Hematopoietic multipotent progenitor cell (in vitro differentiated cells): ENCODE measurements at regions not wholly inside any gene's neighbourhood (a gene's known extent, or its start where the extent isn't known, plus 50 kb on each side); places are given as distances from the start of the nearest gene placed in this dataset.
"Not testable (repeated sequence)": the region's sequence is repeated elsewhere in the genome, so short reads cannot be mapped to it uniquely, and the experiment has no call there.

Source experiments
- DNase-seq, 3 donors: peaks; one replicate each; pipeline ENCODE4 v3.0.0-alpha.2; 2011 to 2015; ENCODE audit warnings: low read depth in 2 of 3, low spot score in 2 of 3

GRCh38 chr15:93770788-93771187 is 460.6 kb upstream of the MCTP2 start:
- no peak for DNase-seq

- DNase-seq, result no peak
Observed at GRCh38 chr15:93762036-93762435, 469.3 kb upstream of the MCTP2 start.

- DNase-seq, result no peak
Observed at GRCh38 chr15:93759629-93760028, 471.7 kb upstream of the MCTP2 start.

DNA sequence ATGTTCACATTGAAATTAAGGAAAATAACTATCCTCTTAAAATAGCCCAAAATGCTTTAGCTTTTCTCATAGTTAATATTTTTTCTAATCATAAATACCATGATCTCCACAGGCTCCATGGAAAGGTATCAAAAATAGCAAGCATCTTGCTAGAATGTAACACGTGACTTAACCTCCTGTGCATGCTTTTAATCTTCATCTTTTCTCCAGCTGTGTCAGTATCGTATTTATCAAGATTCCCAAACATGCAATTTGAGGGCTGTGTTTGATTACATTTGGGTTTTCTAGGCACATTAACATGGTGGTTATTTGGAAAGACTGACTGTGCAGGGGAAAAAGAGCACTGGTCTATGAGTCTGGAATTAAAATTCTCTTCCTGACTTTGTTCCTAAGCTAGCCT is 472.5 kb upstream of the MCTP2 start:
- DNase-seq, result no peak

DNA sequence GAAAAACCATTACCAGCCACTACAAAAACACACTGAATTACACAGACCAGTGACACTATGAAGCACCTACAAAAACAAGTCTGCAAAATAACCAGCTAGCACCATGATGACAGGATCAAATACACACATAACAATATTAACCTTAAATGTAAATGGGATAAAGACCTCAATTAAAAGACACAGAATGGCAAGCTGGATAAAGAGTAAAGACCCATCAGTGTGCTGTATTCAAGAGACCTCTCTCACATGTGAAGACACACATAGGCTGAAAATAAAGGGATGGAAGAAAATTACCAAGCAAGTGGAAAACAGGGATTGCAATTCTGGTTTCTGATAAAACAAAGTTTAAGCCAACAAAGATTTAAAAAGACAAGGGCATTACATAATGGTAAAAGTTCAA is 482.7 kb upstream of the MCTP2 start:
- no peak for DNase-seq

DNA sequence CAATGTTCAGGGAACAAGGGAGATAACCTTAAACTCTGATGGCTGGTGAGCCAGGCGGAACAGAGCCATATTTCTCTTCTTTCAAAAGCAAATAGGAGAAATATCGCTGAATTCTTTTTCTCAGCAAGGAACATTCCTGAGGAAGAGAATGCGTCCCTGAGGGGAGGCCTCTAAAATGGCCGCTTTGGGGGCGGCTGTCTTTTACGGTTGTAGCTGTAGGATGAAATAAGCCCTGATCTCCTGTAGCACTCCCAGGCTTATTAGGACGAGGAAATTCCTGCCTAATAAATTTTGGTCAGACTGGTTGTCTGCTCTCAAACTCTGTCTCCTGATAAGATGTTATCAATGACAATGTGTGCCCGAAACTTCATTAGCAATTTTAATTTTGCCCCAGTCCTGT is 496.4 kb upstream of the MCTP2 start:
- DNase-seq, result not testable (repeated sequence)

DNA sequence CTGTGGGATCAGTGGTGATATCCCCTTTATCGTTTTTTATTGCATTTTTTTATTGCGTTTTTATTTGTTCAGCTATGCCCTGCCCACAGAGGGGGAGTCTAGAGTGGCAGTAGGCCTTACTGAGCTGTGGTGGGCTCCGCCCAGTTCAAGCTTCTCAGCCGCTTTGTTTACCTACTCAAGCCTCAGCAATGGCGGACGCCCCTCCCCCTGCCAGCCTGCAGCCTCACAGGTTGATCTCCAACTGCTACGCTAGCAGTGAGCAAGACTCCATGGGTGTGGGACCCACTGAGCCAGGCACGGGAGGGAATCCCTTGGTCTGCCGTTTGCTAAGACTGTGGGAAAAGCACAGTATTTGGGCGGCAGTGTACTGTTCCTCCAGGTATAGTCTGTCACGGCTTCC is 500.6 kb upstream of the MCTP2 start:
- DNase-seq, result no peak

DNA sequence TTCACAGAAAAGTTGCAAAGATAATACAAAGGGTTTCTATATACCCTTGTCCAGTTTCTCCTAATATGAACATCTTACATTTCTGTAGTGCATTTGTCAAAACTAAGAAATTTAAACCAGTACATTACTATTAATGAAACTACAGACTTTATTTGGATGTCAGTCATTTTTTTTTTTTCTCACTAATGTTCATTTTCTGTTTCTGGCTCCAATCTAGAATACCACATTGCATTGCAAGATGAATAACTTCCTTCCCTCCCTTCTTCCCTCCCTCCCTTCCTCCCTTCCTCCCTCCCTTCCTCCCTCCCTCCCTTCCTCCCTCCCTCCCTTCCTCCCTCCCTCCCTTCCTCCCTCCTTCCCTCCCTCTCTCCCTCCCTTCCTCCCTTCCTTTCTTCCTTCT is 509.2 kb upstream of the MCTP2 start:
- DNase-seq, result no peak

- no peak for DNase-seq
Observed at GRCh38 chr15:93720607-93721006, 510.8 kb upstream of the MCTP2 start.

GRCh38 chr15:93719921-93720351 is 511.4 kb upstream of the MCTP2 start:
- DNase-seq, result no peak

- DNase-seq, result no peak
Observed at GRCh38 chr15:93716615-93717231, 514.6 kb upstream of the MCTP2 start.

GRCh38 chr15:93709708-93710107 is 521.7 kb upstream of the MCTP2 start:
- no peak for DNase-seq

- no peak for DNase-seq
Observed at GRCh38 chr15:93708724-93709445, 522.5 kb upstream of the MCTP2 start.

GRCh38 chr15:93707751-93708150 is 523.6 kb upstream of the MCTP2 start:
- DNase-seq, result no peak

DNA sequence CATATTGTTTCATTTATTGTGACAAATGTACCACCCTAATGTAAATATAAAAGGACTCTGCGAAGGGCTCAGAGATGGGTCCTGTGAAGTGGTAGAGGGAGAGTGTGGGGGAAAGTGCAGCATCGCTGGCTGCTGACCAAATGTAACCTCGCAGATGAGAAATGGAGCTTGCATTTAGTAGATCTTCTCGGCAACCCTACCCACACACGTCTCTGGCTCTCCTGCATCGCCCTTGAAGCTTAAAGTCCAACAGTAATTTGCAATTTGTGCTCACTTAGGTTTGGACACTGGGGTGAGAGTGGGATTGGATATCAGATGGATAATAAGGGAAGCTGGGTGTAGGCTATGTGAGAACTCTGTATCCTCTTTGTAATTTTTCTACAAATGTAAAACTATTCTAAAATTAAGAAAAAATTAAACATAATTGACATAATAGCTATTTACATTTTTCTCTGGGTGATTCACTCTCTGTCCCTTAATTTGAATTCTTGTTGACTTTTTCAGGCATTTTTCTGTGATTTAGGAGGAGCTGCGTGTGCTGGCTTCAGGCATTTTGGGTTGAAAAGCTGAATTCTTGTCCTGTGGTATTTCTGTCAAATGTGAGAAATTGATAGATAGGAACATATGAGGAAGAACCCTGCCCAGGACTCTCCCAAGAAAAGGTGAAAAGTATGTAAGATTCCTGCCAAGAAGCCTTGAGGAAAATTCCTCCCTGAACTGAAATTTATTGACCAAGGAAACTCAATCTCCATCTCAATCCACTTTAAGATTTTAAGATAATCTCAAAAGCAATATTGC is 524.7 kb upstream of the MCTP2 start:
- no peak for DNase-seq

- no peak for DNase-seq
Observed at GRCh38 chr15:93705753-93706455, 525.5 kb upstream of the MCTP2 start.

DNA sequence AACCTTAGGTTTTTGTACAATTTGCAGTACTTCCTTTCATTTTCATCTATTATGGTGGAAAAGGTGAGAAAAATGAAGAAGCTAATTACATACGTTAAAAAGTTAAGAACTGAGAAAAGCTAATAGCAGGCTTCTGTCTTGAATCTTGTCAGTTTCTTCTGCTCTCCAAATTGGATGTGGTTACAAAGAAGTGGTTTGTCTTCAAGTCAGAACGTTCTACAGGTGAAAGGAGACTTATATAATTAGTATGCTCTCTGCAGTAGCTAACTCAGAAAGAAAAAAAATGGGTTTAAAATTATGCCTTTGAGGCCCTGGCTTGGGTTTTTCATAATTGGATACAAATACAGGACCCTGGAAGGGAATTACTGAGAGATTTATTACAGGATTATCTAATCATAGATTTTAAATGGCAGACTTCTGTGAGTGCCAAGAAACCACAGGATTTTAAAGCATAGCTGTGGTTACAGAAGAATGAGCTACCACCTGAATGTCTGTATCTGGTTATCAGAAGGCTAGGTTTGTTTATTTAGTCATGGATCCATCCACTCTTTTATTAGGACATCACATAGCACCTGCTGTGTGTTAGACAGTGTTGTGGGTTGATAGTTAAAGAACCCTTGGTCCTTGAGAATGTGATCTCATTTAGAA is 528.1 kb upstream of the MCTP2 start:
- DNase-seq, result no peak

GRCh38 chr15:93700051-93700450 is 531.3 kb upstream of the MCTP2 start:
- DNase-seq, result no peak

DNA sequence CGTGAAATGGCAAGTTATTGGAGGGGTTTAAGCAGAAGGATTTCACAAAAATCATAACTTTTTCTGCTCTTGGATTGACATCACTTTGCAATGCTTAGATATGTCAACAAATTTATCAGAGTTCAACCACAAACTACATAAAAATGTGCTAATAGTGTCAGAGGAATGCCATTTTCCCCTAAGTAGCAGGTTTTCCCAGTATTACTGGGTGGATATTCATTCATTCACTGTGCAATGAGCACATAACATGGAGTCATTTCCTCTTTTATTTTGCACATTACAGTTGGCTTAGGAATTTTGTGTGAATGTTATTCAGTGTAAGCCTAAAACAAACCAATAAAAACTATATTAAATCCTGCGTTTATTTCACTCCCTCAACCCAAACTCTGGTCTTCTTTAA is 537.3 kb upstream of the MCTP2 start:
- DNase-seq, result no peak

DNA sequence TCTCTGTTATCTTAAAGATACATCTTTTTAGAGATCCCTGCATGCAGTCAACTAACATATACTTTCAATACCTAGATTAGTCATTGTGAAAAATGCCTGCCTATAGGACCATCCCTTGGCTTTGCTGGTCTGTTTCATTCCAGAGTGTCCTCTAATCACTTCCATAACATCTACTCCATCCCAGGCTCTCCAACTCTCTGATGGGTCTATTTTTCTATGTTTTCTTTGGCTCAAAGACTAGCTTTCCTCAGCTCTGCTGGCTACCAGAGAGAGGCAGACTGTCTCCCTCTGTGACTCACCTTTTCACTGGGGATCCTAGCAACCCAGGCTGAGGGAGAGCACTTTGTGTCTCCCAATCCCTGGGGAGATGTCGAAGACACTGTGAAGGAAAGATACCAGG is 547.7 kb upstream of the MCTP2 start:
- DNase-seq, result no peak
